A549 (cell line): ENCODE measurements at regions not wholly inside any gene's neighbourhood (a gene's known extent, or its start where the extent isn't known, plus 50 kb on each side); places are given as distances from the start of the nearest gene placed in this dataset.

Experiments used
- ATAC-seq, 2 experiments: fragments of 200-7000 bp in 1 of 2; fragments of >200 bp in 1 of 2; cut with Nextera tagmentation in 1 of 2; cut with Tn5 transposase in 1 of 2; 3 replicates each; pipeline versions ENCODE4 v1.8.0 to v1.9.1; 2018 to 2020; ENCODE audit warnings: mild to moderate bottlenecking in 1 of 2, moderate library complexity in 1 of 2
- CTCF ChIA-PET: fragments of 300-600 bp; sonication (Branson Sonifier 250); formaldehyde crosslinking; extraction: SDS; loops from one replicate; lab custom pipeline; 2021; ENCODE audit warnings: antibody characterized with exemption, inconsistent platforms; lab: Yijun Ruan, JAX
- POLR2A ChIA-PET: fragments of 350-600 bp; formaldehyde crosslinking; extraction: SDS; loops from one replicate; lab custom pipeline; 2021; ENCODE audit warnings: antibody characterized with exemption, inconsistent platforms; lab: Yijun Ruan, JAX
- DNase-seq, 2 experiments: peaks; one replicate each; pipeline versions ENCODE4 v3.0.0 to v3.0.0-alpha.2; 2011 to 2016; ENCODE audit warnings: low read depth in 1 of 2, low spot score in 1 of 2
- FAIRE-seq: peaks from 2 replicates; lab custom pipeline; 2011; peaks lifted over from hg19 to GRCh38; lab: Jason Lieb, UNC
- H3K27ac ChIP-seq, 2 experiments: fragments of >200 bp; sonication (Bioruptor Twin); formaldehyde crosslinking; 3 replicates each; pipeline ENCODE4 v1.5.1; 2016 to 2017
- H3K4me1 ChIP-seq: fragments of >200 bp; sonication (Bioruptor Twin); formaldehyde crosslinking; 3 replicates; pipeline ENCODE4 v1.6.1; 2016
- H3K4me2 ChIP-seq: fragments of >200 bp; sonication (Bioruptor Twin); formaldehyde crosslinking; 3 replicates; pipeline ENCODE4 v1.6.1; 2016
- H3K4me3 ChIP-seq: fragments of >200 bp; sonication (Bioruptor Twin); formaldehyde crosslinking; 3 replicates; pipeline ENCODE4 v1.5.1; 2016
- H3K9me3 ChIP-seq: fragments of >200 bp; sonication (Bioruptor Twin); formaldehyde crosslinking; 3 replicates; pipeline ENCODE4 v1.6.1; 2016
- CBX2 ChIP-seq: fragments of 200-600 bp; sonication (generic); IDR thresholded peaks from 2 replicates; pipeline ENCODE4 v1.6.1; 2016; ENCODE audit warnings: low read depth, mild to moderate bottlenecking, borderline replicate concordance
- EP300 ChIP-seq, 2 experiments: fragments of >200 bp; sonication (Bioruptor Twin); formaldehyde crosslinking; IDR thresholded peaks; 2 replicates in 1 of 2; 3 replicates in 1 of 2; pipeline ENCODE4 v1.6.1; 2016 to 2017
- HDAC2 ChIP-seq: fragments of 200-600 bp; sonication (generic); IDR thresholded peaks from 2 replicates; pipeline ENCODE4 v1.6.1; 2016
- HEYL ChIP-seq: fragments of 250-450 bp; sonication (Bioruptor Pico); IDR thresholded peaks from 2 replicates; pipeline ENCODE4 v1.8.0; 2021; ENCODE audit warnings: mild to moderate bottlenecking, moderate library complexity
- HOXA7 ChIP-seq: fragments of 250-450 bp; sonication (Bioruptor Pico); IDR thresholded peaks from 2 replicates; pipeline ENCODE4 v1.5.0; 2020; ENCODE audit warnings: mild to moderate bottlenecking, moderate library complexity
- JUN ChIP-seq, 2 experiments: fragments of >200 bp; sonication (Bioruptor Twin); formaldehyde crosslinking; IDR thresholded peaks; 2 replicates in 1 of 2; 3 replicates in 1 of 2; pipeline ENCODE4 v1.6.1; 2016 to 2017
- KDM1A ChIP-seq: fragments of 200-600 bp; sonication (generic); IDR thresholded peaks from 2 replicates; pipeline ENCODE4 v1.6.1; 2016; ENCODE audit warnings: low read depth, mild to moderate bottlenecking
- NFE2L2 ChIP-seq: fragments of 150-350 bp; conservative IDR thresholded peaks from 2 replicates; pipeline ENCODE4 v1.6.1; 2014; ENCODE audit warnings: low read length
- POLR2A ChIP-seq: IDR thresholded peaks from 2 replicates; pipeline ENCODE4 v1.6.1; 2012; ENCODE audit warnings: mild to moderate bottlenecking, low read length
- RARB ChIP-seq: fragments of 250-450 bp; sonication (Bioruptor Pico); IDR thresholded peaks from 2 replicates; pipeline ENCODE4 v1.8.0; 2021; ENCODE audit warnings: mild to moderate bottlenecking, moderate library complexity
- RNF2 ChIP-seq: fragments of 200-600 bp; sonication (generic); IDR thresholded peaks from 2 replicates; pipeline ENCODE4 v1.6.1; 2016; ENCODE audit warnings: low read depth, mild to moderate bottlenecking, antibody characterized with exemption, moderate library complexity, borderline replicate concordance
- SMC3 ChIP-seq: fragments of >200 bp; sonication (Bioruptor Twin); formaldehyde crosslinking; IDR thresholded peaks from 3 replicates; pipeline ENCODE4 v1.6.1; 2018; ENCODE audit warnings: inconsistent platforms
- WGBS: methylation state at CpG from one replicate; pipeline ENCODE4 v1.1.6; 2017; ENCODE audit errors: missing lambda C conversion rate; 5-methylcytosine and 5-hydroxymethylcytosine counted together
- TF ChIP-seq, protein P1 (sequence below): fragments of >200 bp; sonication (Bioruptor Twin); formaldehyde crosslinking; IDR thresholded peaks from 3 replicates; pipeline ENCODE4 v1.6.1; 2016
- TF ChIP-seq, protein P2 (sequence below): fragments of 250-450 bp; sonication (Bioruptor Pico); IDR thresholded peaks from 2 replicates; pipeline ENCODE4 v1.5.0; 2020; ENCODE audit warnings: low read depth, mild to moderate bottlenecking, moderate library complexity
- TF ChIP-seq, protein P3 (sequence below): IDR thresholded peaks from 2 replicates; pipeline ENCODE4 v1.6.1; 2012; ENCODE audit warnings: low read depth, borderline replicate concordance
- TF ChIP-seq, protein P4 (sequence below): fragments of 200-600 bp; sonication (generic); IDR thresholded peaks from 2 replicates; pipeline ENCODE4 v1.6.1; 2016; ENCODE audit warnings: antibody characterized with exemption, mild to moderate bottlenecking, moderate library complexity

DNA sequence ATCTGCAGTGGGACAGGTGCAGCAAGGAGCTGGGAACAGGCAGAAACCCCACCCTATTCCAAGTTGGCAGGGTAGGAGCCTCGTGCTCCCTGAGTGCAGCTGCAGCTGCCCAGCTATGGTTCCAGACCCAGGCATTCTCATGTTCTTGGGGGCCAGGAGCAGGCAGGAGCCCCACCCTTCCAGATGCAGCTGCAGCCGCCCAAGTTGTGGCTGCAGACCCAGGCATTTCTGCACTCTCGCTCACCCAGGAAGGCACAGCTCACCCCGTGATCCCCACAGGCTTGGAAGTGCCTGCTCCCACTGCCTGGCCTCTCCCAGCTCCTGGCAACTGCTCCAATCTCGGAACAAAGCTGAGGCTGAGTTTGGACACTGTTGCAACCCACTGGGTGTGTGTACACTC lies 275.8 kb upstream of the ADRA1B start:
- ChIA-PET CTCF (interaction anchor here (1.0 kb wide), 1 partner anchor 56 kb away, joined by 3 read pairs; no protein-coding TSS in a partner anchor), POLR2A (no interaction called here)
- Histone ChIP-seq H3K4me3 (no peak overlapping the region), H3K9me3 (no peaks in the 10 kb centered on the region; the same call in 2 of the 3 replicates), H3K4me1 (no peaks in the 10 kb centered on the region), H3K27ac (no peak overlapping the region), H3K4me2 (no peak overlapping the region)
- WGBS, result 76% methylated on average over 3 of the region's 5 CpGs
- no peak for FAIRE-seq
- ATAC-seq, result no peak
- TF ChIP-seq, protein P1, sequence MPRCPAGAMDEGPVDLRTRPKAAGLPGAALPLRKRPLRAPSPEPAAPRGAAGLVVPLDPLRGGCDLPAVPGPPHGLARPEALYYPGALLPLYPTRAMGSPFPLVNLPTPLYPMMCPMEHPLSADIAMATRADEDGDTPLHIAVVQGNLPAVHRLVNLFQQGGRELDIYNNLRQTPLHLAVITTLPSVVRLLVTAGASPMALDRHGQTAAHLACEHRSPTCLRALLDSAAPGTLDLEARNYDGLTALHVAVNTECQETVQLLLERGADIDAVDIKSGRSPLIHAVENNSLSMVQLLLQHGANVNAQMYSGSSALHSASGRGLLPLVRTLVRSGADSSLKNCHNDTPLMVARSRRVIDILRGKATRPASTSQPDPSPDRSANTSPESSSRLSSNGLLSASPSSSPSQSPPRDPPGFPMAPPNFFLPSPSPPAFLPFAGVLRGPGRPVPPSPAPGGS, result no peak
- TF ChIP-seq HDAC2, result no peak
- TF ChIP-seq RNF2, result no peak
- no peak for DNase-seq

DNA sequence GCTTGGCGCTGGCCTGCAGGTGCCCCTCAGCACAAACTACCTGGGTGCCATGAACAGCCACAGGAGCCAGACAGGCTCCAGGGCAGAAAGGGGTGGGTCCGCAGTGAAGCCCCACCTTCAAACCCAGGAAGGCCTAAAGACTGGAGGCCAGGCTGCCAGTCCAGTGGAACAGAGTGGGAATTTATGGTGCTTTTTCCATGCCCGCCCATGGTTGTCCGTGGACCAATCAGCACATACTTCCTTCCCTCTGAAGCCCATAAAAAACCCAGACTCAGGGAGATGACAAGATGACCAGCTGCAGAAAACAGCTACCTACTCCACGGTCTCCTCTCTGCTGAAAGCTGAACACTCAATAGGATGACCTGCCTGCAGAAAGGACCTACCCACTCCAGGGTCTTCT lies 275.4 kb upstream of the ADRA1B start:
- TF ChIP-seq HEYL (CRISPR knock-in tag), result no peak
- no peak for TF ChIP-seq POLR2A
- no peak for TF ChIP-seq JUN (IDR thresholded peaks at IDR 0.05)
- no peak for TF ChIP-seq CBX2
- TF ChIP-seq HOXA7 (CRISPR knock-in tag), result no peak
- TF ChIP-seq RARB (CRISPR knock-in tag), result no peak
- no peak for TF ChIP-seq HDAC2
- no peak for TF ChIP-seq SMC3
- TF ChIP-seq, protein P2, sequence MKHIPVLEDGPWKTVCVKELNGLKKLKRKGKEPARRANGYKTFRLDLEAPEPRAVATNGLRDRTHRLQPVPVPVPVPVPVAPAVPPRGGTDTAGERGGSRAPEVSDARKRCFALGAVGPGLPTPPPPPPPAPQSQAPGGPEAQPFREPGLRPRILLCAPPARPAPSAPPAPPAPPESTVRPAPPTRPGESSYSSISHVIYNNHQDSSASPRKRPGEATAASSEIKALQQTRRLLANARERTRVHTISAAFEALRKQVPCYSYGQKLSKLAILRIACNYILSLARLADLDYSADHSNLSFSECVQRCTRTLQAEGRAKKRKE (CRISPR knock-in tag), result no peak
- FAIRE-seq, result no peak
- H3K4me1 ChIP-seq, result no peaks in the 10 kb centered on the region
- no peak overlapping the region for H3K27ac ChIP-seq
- no peak for DNase-seq
- WGBS, result 72% methylated on average over 4 of the region's 5 CpGs
- H3K4me2 ChIP-seq, result no peak overlapping the region
- H3K4me3 ChIP-seq, result no peak overlapping the region
- ChIA-PET POLR2A (no interaction called here), CTCF (interaction anchor here (1.0 to 1.2 kb wide), 2 partner anchors 55 to 346 kb away, joined by 3 read pairs; no protein-coding TSS in a partner anchor)
- ATAC-seq, result no peak
- no peaks in the 10 kb centered on the region; the same call in 2 of the 3 replicates for H3K9me3 ChIP-seq

DNA sequence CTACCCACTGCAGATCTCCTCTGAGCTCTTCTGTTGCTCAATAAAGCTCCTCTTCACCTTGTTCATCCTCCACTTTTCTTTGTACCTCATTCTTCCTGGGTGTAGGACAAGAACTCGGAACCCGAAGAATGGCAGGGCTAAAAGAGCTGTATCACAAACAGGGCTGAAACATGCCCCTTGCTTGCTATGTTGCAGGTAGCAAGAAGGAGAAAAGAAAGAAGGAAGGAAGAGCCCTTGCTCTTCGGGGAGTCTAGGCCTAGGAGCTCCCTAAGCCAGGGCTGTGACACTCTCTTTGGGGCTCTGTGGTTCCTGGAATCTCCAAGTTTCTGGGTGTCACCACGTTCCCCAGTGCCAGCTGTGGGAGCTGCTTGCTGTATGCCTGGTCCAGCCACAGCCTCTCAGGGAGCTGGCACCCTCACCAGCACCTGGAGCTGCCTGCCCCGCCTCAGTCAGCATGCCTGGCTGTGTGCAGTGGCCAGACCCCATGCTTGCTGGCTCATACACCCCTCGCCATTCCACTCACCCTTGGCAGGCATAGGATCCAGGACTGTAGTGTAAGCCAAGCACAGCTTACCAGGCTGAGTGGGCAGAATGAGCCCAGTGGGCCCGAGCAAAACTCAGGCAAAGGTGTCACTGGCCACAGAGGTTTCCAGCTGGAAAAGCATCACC lies 274.8 kb upstream of the ADRA1B start:
- Histone ChIP-seq H3K4me1 (no peaks in the 10 kb centered on the region), H3K4me2 (no peak overlapping the region), H3K4me3 (no peak overlapping the region), H3K27ac (no peak overlapping the region; a peak in 1 of 6 replicates), H3K9me3 (no peaks in the 10 kb centered on the region; the same call in 2 of the 3 replicates)
- WGBS, result 61% methylated on average over 7 of the region's 7 CpGs
- CTCF ChIA-PET, result interaction anchor here (0.7 to 1.2 kb wide), 2 partner anchors 18 to 346 kb away, joined by 3 read pairs; no protein-coding TSS in a partner anchor
- TF ChIP-seq, protein P3, sequence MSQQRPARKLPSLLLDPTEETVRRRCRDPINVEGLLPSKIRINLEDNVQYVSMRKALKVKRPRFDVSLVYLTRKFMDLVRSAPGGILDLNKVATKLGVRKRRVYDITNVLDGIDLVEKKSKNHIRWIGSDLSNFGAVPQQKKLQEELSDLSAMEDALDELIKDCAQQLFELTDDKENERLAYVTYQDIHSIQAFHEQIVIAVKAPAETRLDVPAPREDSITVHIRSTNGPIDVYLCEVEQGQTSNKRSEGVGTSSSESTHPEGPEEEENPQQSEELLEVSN, result no peak
- TF ChIP-seq SMC3 (no peak), NFE2L2 (no peak)
- no peak for DNase-seq
- no peak for FAIRE-seq
- POLR2A ChIA-PET, result no interaction called here
- ATAC-seq, result no peak

DNA sequence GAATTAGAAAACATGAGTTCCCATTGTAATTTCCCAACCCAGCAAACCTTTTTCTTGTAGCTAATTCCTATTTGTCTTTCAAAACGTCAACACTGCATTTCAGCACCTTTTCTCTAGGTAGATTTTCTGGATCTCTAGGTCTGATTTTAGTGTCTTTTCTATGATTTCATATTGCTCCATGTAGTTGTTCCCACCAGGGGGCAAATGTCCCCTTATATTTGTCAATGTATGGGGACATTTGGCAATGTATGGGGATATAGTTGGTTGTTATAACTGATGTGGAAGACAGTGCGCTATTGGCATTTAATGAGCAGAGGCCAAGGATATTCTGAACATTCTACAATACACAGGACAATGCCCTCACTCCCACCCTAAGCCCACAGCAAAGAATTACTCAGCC lies 273.9 kb upstream of the ADRA1B start:
- no peak for DNase-seq
- TF ChIP-seq KDM1A (no peak), EP300 (IDR thresholded peaks at IDR 0.05) (no peak)
- TF ChIP-seq, protein P4, sequence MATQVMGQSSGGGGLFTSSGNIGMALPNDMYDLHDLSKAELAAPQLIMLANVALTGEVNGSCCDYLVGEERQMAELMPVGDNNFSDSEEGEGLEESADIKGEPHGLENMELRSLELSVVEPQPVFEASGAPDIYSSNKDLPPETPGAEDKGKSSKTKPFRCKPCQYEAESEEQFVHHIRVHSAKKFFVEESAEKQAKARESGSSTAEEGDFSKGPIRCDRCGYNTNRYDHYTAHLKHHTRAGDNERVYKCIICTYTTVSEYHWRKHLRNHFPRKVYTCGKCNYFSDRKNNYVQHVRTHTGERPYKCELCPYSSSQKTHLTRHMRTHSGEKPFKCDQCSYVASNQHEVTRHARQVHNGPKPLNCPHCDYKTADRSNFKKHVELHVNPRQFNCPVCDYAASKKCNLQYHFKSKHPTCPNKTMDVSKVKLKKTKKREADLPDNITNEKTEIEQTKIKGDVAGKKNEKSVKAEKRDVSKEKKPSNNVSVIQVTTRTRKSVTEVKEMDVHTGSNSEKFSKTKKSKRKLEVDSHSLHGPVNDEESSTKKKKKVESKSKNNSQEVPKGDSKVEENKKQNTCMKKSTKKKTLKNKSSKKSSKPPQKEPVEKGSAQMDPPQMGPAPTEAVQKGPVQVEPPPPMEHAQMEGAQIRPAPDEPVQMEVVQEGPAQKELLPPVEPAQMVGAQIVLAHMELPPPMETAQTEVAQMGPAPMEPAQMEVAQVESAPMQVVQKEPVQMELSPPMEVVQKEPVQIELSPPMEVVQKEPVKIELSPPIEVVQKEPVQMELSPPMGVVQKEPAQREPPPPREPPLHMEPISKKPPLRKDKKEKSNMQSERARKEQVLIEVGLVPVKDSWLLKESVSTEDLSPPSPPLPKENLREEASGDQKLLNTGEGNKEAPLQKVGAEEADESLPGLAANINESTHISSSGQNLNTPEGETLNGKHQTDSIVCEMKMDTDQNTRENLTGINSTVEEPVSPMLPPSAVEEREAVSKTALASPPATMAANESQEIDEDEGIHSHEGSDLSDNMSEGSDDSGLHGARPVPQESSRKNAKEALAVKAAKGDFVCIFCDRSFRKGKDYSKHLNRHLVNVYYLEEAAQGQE, result no peak

More for the DNA sequence above, 273.9 kb upstream of the ADRA1B start:
- Histone ChIP-seq H3K4me1 (no peaks in the 10 kb centered on the region), H3K27ac (no peak overlapping the region), H3K9me3 (no peaks in the 10 kb centered on the region; the same call in 2 of the 3 replicates), H3K4me3 (no peak overlapping the region), H3K4me2 (no peak overlapping the region)
- FAIRE-seq (no peak), ATAC-seq (no peak)
- WGBS, result 87% methylated on average over 2 of the region's 2 CpGs
- POLR2A ChIA-PET, result no interaction called here
- CTCF ChIA-PET, result interaction anchor here (0.7 kb wide), 1 partner anchor 19 kb away, joined by 3 read pairs; no protein-coding TSS in a partner anchor
